HG03064 (cell line): ENCODE measurements at regions not wholly inside any gene's neighbourhood (a gene's known extent, or its start where the extent isn't known, plus 50 kb on each side); places are given as distances from the start of the nearest gene placed in this dataset.

Experiments used
- ATAC-seq: cut with Tn5 transposase; IDR thresholded peaks from one replicate; pipeline ENCODE4 v1.9.1; 2021; ENCODE audit warnings: low read depth; ENCODE audit not compliant: unreplicated experiment

- ATAC-seq = no peak
Measured at GRCh38 chr13:76715621-76716020, 170.6 kb downstream of the KCTD12 start.

GRCh38 chr13:76715075-76715474 lies 171.1 kb downstream of the KCTD12 start:
- ATAC-seq = no peak

GRCh38 chr13:76713280-76713679 lies 172.9 kb downstream of the KCTD12 start:
- ATAC-seq = no peak

GRCh38 chr13:76711550-76712182 lies 174.5 kb downstream of the KCTD12 start:
- ATAC-seq = no peak

GRCh38 chr13:76709851-76710250 lies 176.4 kb downstream of the KCTD12 start:
- ATAC-seq = no peak

GRCh38 chr13:76708138-76708688 lies 178.0 kb downstream of the KCTD12 start:
- no peak for ATAC-seq

- ATAC-seq = no peak
Measured at GRCh38 chr13:76707360-76707759, 178.8 kb downstream of the KCTD12 start.

- no peak for ATAC-seq
Measured at GRCh38 chr13:76703621-76704288, 182.4 kb downstream of the KCTD12 start.

GRCh38 chr13:76703216-76703615 lies 183.0 kb downstream of the KCTD12 start:
- no peak for ATAC-seq

- ATAC-seq = no peak
Measured at GRCh38 chr13:76697288-76697687, 188.9 kb downstream of the KCTD12 start.

GRCh38 chr13:76696370-76696769 lies 189.8 kb downstream of the KCTD12 start:
- ATAC-seq = no peak

- no peak for ATAC-seq
Measured at GRCh38 chr13:76693086-76693485, 193.1 kb downstream of the KCTD12 start.

GRCh38 chr13:76692346-76692745 lies 193.9 kb downstream of the KCTD12 start:
- no peak for ATAC-seq

GRCh38 chr13:76690611-76691010 lies 195.6 kb downstream of the KCTD12 start:
- ATAC-seq = no peak

GRCh38 chr13:76687467-76687866 lies 198.7 kb downstream of the KCTD12 start:
- no peak for ATAC-seq

- ATAC-seq = no peak
Measured at GRCh38 chr13:76685938-76686337, 200.3 kb downstream of the KCTD12 start.

GRCh38 chr13:76684336-76684735 lies 201.9 kb downstream of the KCTD12 start:
- no peak for ATAC-seq

GRCh38 chr13:76683854-76684253 lies 202.4 kb downstream of the KCTD12 start:
- ATAC-seq = no peak

- ATAC-seq = no peak
Measured at GRCh38 chr13:76683168-76683567, 203.0 kb downstream of the KCTD12 start.

- no peak for ATAC-seq
Measured at GRCh38 chr13:76680112-76680511, 206.1 kb downstream of the KCTD12 start.

- no peak for ATAC-seq
Measured at GRCh38 chr13:76677043-76677442, 209.2 kb downstream of the KCTD12 start.

- ATAC-seq = no peak
Measured at GRCh38 chr13:76672420-76672819, 213.8 kb downstream of the KCTD12 start.
